ENCODE measurements at regions not wholly inside any gene's neighbourhood (a gene's known extent, or its start where the extent isn't known, plus 50 kb on each side); places are given as distances from the start of the nearest gene placed in this dataset.

GRCh38 chr18:25827228-25827627 is 263.2 kb downstream of the SS18 start:
- no peaks in the 10 kb centered on the region for H3K36me3 ChIP-seq (ENCODE audit: control insufficient read depth in 2 of 2, extremely low read depth in 1 of 2, insufficient read depth in 2 of 2, low read length in 2 of 2)
- H3K9me3 ChIP-seq (ENCODE audit: control insufficient read depth, low read depth, low read length), result no peaks in the 10 kb centered on the region
- no peak for FAIRE-seq
- no peak overlapping the region for H3K9ac ChIP-seq (ENCODE audit: control insufficient read depth, extremely low read depth, insufficient read depth, low read length)
- peaks cover 8% of the 10 kb centered on the region for H3K4me1 ChIP-seq (ENCODE audit: control insufficient read depth, extremely low read depth, insufficient read depth, low read length)
- no peak overlapping the region for H2AFZ ChIP-seq (ENCODE audit: control insufficient read depth, low read length)
- no peaks in the 10 kb centered on the region for H3K9me1 ChIP-seq (ENCODE audit: control insufficient read depth, extremely low read depth, insufficient read depth, low read length)
- no peak overlapping the region for H3K4me2 ChIP-seq (ENCODE audit: control insufficient read depth, extremely low read depth, insufficient read depth, low read depth, low read length)
- dilution Hi-C loops (cut with MboI; ENCODE audit: extremely low pct_ligation_motif_present, low sequenced_read_pairs), result no loop called here
- no peak for TF ChIP-seq EZH2 (IDR thresholded peaks at IDR 0.05; ENCODE audit: low read length)
- TF ChIP-seq CTCF (optimal IDR thresholded peaks at IDR 0.05 in 1 of 3, IDR thresholded peaks at IDR 0.05 in 1 of 3, conservative IDR thresholded peaks at IDR 0.05 in 1 of 3; ENCODE audit: extremely low read depth in 1 of 3, insufficient read depth in 2 of 3, low read length in 3 of 3), result no peak
- H3K4me3 ChIP-seq (ENCODE audit: control insufficient read depth in 2 of 3, extremely low read depth in 1 of 3, insufficient read depth in 2 of 3, low read depth in 1 of 3, low read length in 3 of 3), result no peak overlapping the region
- DNase-seq (ENCODE audit: low read depth, low spot score), result no peak
- no peaks in the 10 kb centered on the region for H4K20me1 ChIP-seq (ENCODE audit: control insufficient read depth, extremely low read depth, insufficient read depth, low read length)
- no peak overlapping the region for H3K27ac ChIP-seq (ENCODE audit: control insufficient read depth, insufficient read depth, low read length)
- no peaks in the 10 kb centered on the region for H3K79me2 ChIP-seq (ENCODE audit: control insufficient read depth, insufficient read depth, low read length)
- H3K27me3 ChIP-seq (ENCODE audit: control insufficient read depth, extremely low read depth, insufficient read depth, low read length), result no peaks in the 10 kb centered on the region

GRCh38 chr18:25826823-25827222 is 263.6 kb downstream of the SS18 start:
- Histone ChIP-seq H3K79me2 (ENCODE audit: control insufficient read depth, insufficient read depth, low read length) (no peaks in the 10 kb centered on the region), H2AFZ (ENCODE audit: control insufficient read depth, low read length) (no peak overlapping the region), H3K9ac (ENCODE audit: control insufficient read depth, extremely low read depth, insufficient read depth, low read length) (no peak overlapping the region), H3K36me3 (ENCODE audit: control insufficient read depth in 2 of 2, extremely low read depth in 1 of 2, insufficient read depth in 2 of 2, low read length in 2 of 2) (no peaks in the 10 kb centered on the region), H3K4me3 (ENCODE audit: control insufficient read depth in 2 of 3, extremely low read depth in 1 of 3, insufficient read depth in 2 of 3, low read depth in 1 of 3, low read length in 3 of 3) (no peak overlapping the region), H3K9me1 (ENCODE audit: control insufficient read depth, extremely low read depth, insufficient read depth, low read length) (no peaks in the 10 kb centered on the region), H3K27me3 (ENCODE audit: control insufficient read depth, extremely low read depth, insufficient read depth, low read length) (no peaks in the 10 kb centered on the region), H3K27ac (ENCODE audit: control insufficient read depth, insufficient read depth, low read length) (no peak overlapping the region), H3K4me2 (ENCODE audit: control insufficient read depth, extremely low read depth, insufficient read depth, low read depth, low read length) (no peak overlapping the region), H3K4me1 (ENCODE audit: control insufficient read depth, extremely low read depth, insufficient read depth, low read length) (peaks cover 8% of the 10 kb centered on the region), H3K9me3 (ENCODE audit: control insufficient read depth, low read depth, low read length) (no peaks in the 10 kb centered on the region), H4K20me1 (ENCODE audit: control insufficient read depth, extremely low read depth, insufficient read depth, low read length) (no peaks in the 10 kb centered on the region)
- dilution Hi-C loops (cut with MboI; ENCODE audit: extremely low pct_ligation_motif_present, low sequenced_read_pairs), result no loop called here
- TF ChIP-seq EZH2 (IDR thresholded peaks at IDR 0.05; ENCODE audit: low read length) (no peak), CTCF (optimal IDR thresholded peaks at IDR 0.05 in 1 of 3, IDR thresholded peaks at IDR 0.05 in 1 of 3, conservative IDR thresholded peaks at IDR 0.05 in 1 of 3; ENCODE audit: extremely low read depth in 1 of 3, insufficient read depth in 2 of 3, low read length in 3 of 3) (no peak)
- no peak for FAIRE-seq
- DNase-seq (ENCODE audit: low read depth, low spot score), result no peak

Measured in keratinocyte (primary cell).